ENCODE measurements at regions not wholly inside any gene's neighbourhood (a gene's known extent, or its start where the extent isn't known, plus 50 kb on each side); places are given as distances from the start of the nearest gene placed in this dataset.

DNA sequence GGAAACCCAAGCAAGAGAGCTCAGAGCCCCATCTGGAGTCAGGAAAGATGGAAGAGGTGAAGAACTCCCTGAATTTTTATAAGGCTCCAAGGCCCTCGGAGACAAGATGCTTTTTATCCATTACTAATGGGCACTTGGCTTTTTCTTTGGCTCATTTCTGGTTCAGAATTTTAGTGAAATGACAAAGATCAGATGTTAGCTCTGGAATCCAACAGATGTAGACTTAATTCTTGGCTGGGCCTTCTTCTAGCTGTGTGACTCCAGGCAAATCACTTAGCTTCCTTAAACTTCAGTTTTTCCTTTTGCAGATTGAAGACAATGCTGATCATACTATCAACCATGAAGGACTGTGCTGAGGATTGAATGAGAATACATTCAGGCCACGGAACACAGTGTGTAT is 85.2 kb downstream of the HRH4 start:
- Mint-ChIP-seq H3K36me3 (ENCODE audit: insufficient read depth) (no peaks in the 10 kb centered on the region), H3K9me3 (no peaks in the 10 kb centered on the region), H3K4me1 (ENCODE audit: low read depth in 2 of 2) (no peaks in the 10 kb centered on the region), H3K27me3 (peaks cover 0 to 9% of the 10 kb centered on the region in 2 donors), H3K4me3 (no peak overlapping the region), H3K27ac (no peak overlapping the region)
- no peak for DNase-seq
- ATAC-seq (replicated peaks) = no peak

DNA sequence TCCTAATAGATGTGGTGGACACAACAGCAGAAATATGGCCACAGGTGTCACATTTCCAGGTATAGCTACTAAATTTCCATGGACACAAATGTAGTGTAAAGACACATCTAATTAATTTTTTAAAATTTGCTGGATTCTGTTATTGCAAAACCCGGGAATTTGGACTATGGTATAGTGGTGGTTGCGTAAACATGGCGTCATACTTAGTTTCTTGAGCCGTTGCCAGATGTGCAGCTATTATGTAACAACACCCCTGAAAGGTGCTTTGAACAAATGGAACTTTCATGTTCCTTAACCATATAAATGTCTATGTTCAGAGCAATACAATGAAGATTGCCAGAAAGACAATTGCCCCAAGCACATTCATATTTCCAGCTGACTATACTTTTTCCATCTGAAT is 85.9 kb downstream of the HRH4 start:
- no peak overlapping the region for H3K27ac Mint-ChIP-seq
- H3K36me3 Mint-ChIP-seq (ENCODE audit: insufficient read depth) = no peaks in the 10 kb centered on the region
- peaks cover 0 to 9% of the 10 kb centered on the region in 2 donors for H3K27me3 Mint-ChIP-seq
- no peak overlapping the region for H3K4me3 Mint-ChIP-seq
- no peaks in the 10 kb centered on the region for H3K9me3 Mint-ChIP-seq
- no peak for ATAC-seq (replicated peaks)
- no peak for DNase-seq
- H3K4me1 Mint-ChIP-seq (ENCODE audit: low read depth in 2 of 2) = no peaks in the 10 kb centered on the region

DNA sequence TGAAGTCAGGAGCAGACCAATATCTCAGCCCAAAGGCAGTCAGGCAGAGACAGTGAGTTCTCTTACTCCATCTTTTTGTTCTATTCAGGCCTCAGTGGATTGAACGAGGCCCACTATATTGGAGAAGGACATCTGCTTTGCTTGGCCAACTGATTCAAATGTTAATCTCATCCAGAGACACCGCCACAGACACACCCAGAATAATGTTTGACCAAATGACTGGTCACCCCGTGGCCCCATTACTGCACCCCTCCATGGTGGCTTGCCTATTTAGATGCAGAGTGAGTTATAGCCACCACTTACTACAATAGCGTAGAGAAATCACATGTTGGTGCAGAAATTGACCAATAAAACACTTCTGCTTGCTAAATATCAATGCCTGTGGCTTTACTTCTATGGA is 88.1 kb downstream of the HRH4 start:
- Mint-ChIP-seq H3K36me3 (ENCODE audit: insufficient read depth) (no peaks in the 10 kb centered on the region), H3K27ac (no peak overlapping the region), H3K4me3 (no peak overlapping the region), H3K9me3 (no peaks in the 10 kb centered on the region), H3K27me3 (peaks cover 0 to 9% of the 10 kb centered on the region in 2 donors), H3K4me1 (ENCODE audit: low read depth in 2 of 2) (no peaks in the 10 kb centered on the region)
- DNase-seq (no peak), ATAC-seq (replicated peaks) (no peak)

DNA sequence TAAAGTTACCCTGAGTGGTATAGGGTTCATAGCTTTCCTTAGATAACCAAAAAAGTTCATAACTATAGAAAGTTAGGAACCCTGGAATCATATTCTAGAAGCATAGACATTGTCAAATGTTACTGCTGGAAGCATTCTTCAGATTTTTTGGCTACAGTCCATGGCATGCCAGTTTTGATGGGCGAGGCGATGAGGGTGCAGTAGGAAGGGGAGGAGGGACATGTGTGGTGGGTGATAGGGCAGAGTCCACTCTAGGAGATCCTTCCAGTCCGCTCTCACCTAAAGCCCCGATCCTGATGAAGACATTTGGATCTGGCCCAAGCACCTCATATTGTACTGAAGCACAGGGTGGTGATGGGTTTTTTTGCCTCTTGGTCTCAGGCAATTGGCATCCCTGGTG is 91.8 kb downstream of the HRH4 start:
- Mint-ChIP-seq H3K27ac (no peak overlapping the region), H3K27me3 (peaks cover 0 to 9% of the 10 kb centered on the region in 2 donors), H3K4me1 (ENCODE audit: low read depth in 2 of 2) (no peaks in the 10 kb centered on the region), H3K4me3 (no peak overlapping the region), H3K9me3 (no peaks in the 10 kb centered on the region), H3K36me3 (ENCODE audit: insufficient read depth) (no peaks in the 10 kb centered on the region)
- no peak for ATAC-seq (replicated peaks)
- no peak for DNase-seq

DNA sequence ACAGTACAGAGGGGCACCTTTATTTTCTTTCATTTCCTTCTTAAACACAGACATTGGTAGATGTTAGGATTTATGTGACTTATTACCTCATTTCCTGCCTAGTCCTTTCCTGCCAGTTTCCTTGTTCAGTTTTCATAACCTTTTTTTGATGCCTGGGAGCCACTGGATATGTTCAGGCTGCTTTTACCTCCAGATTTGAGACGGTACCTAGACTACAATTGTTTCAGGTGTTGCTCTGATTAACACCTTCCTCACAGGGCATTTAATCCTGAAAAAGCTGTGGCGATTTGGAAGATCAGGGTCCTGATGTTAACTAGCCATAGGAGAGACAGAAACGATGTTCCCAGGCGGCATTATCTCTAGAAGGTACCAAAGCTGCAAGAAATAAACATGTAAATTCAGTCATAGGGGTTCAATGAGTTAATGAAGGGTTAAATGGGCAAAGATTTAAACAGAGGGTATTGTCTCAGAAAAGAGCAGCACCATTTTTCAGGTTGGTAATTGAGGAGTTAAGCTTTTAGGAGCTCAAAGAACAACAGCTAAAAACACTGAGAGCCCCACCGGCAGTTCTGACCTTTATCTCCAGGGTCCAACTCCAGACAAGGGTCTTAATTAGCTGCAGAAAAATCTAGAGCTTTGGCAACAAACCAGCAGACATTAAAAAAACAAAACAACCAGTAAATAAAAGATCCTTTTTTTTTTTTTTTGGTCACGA is 93.3 kb downstream of the HRH4 start:
- DNase-seq = no peak
- no peak overlapping the region for H3K27ac Mint-ChIP-seq
- no peaks in the 10 kb centered on the region for H3K4me1 Mint-ChIP-seq (ENCODE audit: low read depth in 2 of 2)
- H3K9me3 Mint-ChIP-seq = no peaks in the 10 kb centered on the region
- H3K4me3 Mint-ChIP-seq = no peak overlapping the region
- H3K27me3 Mint-ChIP-seq = peaks cover 13 to 20% of the 10 kb centered on the region in 2 donors
- ATAC-seq (replicated peaks) = no peak
- no peaks in the 10 kb centered on the region for H3K36me3 Mint-ChIP-seq (ENCODE audit: insufficient read depth)

DNA sequence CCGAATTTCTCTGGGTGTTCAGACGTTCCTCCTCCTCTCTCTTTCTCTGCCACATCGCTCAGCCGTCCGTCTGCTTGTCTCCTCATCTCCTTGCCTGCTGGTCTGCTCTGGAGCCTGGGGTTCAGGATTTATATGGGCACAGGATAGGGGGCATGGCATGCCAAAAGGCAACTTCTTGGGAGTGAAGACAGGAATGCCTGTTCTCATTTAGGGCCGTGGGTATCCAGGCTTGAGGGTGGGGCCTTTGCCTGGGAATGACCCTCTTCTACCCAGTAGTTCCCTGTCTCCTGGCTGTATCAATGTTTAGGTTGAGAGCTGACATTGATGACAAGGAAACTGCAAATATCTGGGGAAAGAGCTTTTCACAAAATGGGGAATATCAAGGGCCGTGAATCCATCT is 98.0 kb downstream of the HRH4 start:
- DNase-seq (no peak), ATAC-seq (replicated peaks) (no peak)
- Mint-ChIP-seq H3K27me3 (peaks cover 24 to 37% of the 10 kb centered on the region in 2 donors), H3K4me1 (ENCODE audit: low read depth in 2 of 2) (no peaks in the 10 kb centered on the region), H3K27ac (no peak overlapping the region), H3K9me3 (no peaks in the 10 kb centered on the region), H3K4me3 (no peak overlapping the region), H3K36me3 (ENCODE audit: insufficient read depth) (no peaks in the 10 kb centered on the region)

DNA sequence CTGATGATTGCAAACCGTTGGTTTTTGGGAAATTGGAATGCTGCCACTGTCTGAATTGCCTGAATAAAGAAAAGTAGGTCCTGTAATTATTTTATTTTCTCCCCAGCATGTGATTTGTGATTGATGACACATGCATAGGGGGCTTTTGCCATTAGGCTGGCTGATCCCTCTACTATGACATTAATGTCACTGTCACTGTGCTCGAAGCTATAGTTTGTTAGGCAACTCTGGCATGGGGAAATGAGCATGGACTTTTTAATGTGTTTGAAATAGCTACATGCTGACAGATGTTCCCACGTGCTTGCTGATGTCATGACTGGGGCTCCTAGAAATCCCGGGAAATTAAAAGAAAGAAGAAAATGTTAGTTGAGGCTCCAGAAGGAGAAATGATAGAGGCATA is 99.1 kb downstream of the HRH4 start:
- Mint-ChIP-seq H3K36me3 (ENCODE audit: insufficient read depth) (no peaks in the 10 kb centered on the region), H3K9me3 (no peaks in the 10 kb centered on the region), H3K27ac (no peak overlapping the region), H3K4me3 (no peak overlapping the region), H3K4me1 (ENCODE audit: low read depth in 2 of 2) (no peaks in the 10 kb centered on the region), H3K27me3 (peaks cover 24 to 37% of the 10 kb centered on the region in 2 donors)
- ATAC-seq (replicated peaks) (no peak), DNase-seq (no peak)

DNA sequence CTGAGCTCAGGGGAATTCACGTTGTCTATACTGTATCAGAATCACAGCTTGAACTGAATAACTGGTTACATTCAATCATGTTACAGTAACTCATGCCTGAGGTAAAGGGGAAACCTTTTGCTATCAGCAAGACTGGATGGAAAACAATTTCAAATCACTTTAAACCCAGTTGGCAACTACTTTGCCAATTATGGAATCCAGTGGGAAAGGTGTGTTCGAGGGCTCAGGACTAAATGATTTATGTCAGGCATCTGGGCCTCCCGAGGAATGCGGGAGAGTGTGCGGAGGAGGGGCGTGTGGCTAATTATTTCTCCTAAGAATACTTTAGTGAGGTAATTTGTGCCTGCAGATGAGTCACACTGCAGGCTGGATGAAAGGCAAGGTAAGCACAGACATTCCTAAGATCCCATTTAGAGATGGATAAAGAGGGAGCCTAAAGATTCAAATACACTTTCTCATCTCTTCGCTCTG is 100.1 kb downstream of the HRH4 start:
- ATAC-seq (replicated peaks) = no peak
- Mint-ChIP-seq H3K27ac (no peak overlapping the region), H3K36me3 (ENCODE audit: insufficient read depth) (no peaks in the 10 kb centered on the region), H3K4me1 (ENCODE audit: low read depth in 2 of 2) (no peaks in the 10 kb centered on the region), H3K9me3 (no peaks in the 10 kb centered on the region), H3K27me3 (peaks cover 24 to 37% of the 10 kb centered on the region in 2 donors), H3K4me3 (no peak overlapping the region)
- no peak for DNase-seq

DNA sequence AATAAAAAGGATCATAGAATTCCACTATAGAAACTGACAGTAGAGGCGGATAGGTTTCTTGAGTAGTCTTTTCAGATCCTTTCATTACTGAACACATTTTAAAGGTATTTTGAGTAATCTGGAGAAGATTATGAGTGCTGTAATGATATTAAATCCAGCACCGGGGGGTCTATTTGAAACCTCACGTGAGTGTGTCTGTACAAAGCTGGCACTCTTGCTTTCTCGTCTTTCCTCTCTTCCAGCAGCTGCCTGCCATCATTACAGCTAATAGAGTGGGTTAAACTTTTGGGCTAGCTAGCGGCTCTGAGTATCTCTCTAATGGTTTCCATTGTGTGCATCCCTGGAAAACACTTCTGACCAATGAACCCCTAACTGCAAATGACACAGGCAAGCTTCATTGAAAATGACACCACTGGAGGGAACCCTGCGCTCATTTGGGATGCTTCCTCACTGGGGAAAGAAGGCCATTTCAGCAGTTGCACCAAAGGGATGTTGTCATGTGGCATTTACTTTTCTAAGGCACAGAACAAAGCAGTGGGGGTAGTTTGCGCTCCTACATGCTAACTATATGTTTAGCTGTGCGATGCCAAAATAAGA is 101.0 kb downstream of the HRH4 start:
- H3K27me3 Mint-ChIP-seq = peaks cover 24 to 32% of the 10 kb centered on the region in 2 donors
- no peaks in the 10 kb centered on the region for H3K9me3 Mint-ChIP-seq
- DNase-seq (no peak), ATAC-seq (replicated peaks) (no peak)
- no peak overlapping the region for H3K4me3 Mint-ChIP-seq
- H3K4me1 Mint-ChIP-seq (ENCODE audit: low read depth in 2 of 2) = no peaks in the 10 kb centered on the region
- H3K27ac Mint-ChIP-seq = no peak overlapping the region
- no peaks in the 10 kb centered on the region for H3K36me3 Mint-ChIP-seq (ENCODE audit: insufficient read depth)

DNA sequence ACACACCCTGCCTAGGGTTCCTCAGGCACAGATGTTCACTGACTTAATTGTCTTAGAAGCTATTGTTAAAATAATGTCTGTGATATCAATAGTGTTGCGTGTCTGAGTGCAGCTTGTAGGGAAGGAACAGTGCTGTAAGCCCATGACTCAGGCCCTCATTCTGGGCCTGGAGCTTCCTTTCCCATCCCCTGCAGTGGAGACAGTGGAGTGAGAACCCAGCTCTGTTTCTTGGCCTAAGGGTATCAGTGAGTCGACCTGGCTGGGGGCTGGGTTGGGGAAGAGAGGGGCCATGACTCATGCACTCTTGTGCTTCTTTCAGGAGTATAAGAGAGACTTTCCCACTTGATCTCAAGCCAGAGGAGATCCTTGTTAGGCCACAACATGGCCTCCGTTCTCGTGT is 106.8 kb downstream of the HRH4 start:
- Mint-ChIP-seq H3K4me1 (ENCODE audit: low read depth in 2 of 2) (no peaks in the 10 kb centered on the region), H3K27me3 (no peaks in the 10 kb centered on the region), H3K27ac (no peak overlapping the region), H3K36me3 (ENCODE audit: insufficient read depth) (no peaks in the 10 kb centered on the region), H3K4me3 (no peak overlapping the region), H3K9me3 (no peaks in the 10 kb centered on the region)
- ATAC-seq (replicated peaks) (no peak), DNase-seq (no peak)

DNA sequence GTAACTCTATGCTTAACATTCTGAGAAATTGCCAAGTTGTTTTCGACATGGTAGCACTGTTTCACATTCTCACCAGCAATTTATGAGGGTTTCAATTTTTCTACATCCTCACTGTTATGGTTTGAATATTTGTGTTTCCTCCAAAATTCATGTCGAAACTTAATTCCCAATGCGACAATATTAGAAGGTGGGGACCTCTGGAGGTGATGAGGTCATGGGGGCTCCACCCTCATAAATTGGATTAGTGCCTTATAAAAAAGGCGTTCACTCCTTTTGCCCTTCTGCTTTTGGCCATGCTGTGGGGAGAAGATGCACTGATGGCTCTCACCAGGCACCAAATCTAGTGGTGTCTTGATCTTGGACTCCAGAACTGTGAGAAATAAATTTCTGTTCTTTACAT is 110.3 kb downstream of the HRH4 start:
- Mint-ChIP-seq H3K27ac (no peak overlapping the region), H3K36me3 (ENCODE audit: insufficient read depth) (no peaks in the 10 kb centered on the region), H3K27me3 (no peaks in the 10 kb centered on the region), H3K4me3 (no peak overlapping the region), H3K9me3 (no peaks in the 10 kb centered on the region), H3K4me1 (ENCODE audit: low read depth in 2 of 2) (no peaks in the 10 kb centered on the region)
- ATAC-seq (replicated peaks) (no peak), DNase-seq (no peak)

DNA sequence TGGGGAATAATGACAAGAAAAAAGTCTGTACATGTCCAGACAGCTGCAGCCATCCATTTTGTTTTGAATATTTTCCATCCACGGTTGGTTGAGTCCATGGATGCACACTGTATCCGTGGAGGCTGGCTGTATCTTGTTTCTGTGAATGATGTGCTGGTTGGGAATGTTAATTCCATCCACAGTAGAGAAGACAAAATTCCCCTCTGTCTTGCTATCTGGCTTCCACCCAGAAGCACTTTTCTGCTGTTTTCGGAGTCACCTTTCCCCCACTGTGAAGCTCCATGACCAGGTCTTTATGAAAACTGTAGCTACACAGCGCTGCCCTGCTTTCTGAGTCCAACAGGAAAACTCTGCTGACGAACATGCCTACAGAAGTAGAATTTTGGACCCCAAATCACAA is 122.3 kb downstream of the HRH4 start:
- Mint-ChIP-seq H3K9me3 (no peaks in the 10 kb centered on the region), H3K4me1 (ENCODE audit: low read depth in 2 of 2) (no peaks in the 10 kb centered on the region), H3K27me3 (peaks cover 36 to 56% of the 10 kb centered on the region in 2 donors), H3K36me3 (ENCODE audit: insufficient read depth) (no peaks in the 10 kb centered on the region), H3K27ac (no peak overlapping the region), H3K4me3 (no peak overlapping the region)
- DNase-seq (no peak), ATAC-seq (replicated peaks) (no peak)

DNA sequence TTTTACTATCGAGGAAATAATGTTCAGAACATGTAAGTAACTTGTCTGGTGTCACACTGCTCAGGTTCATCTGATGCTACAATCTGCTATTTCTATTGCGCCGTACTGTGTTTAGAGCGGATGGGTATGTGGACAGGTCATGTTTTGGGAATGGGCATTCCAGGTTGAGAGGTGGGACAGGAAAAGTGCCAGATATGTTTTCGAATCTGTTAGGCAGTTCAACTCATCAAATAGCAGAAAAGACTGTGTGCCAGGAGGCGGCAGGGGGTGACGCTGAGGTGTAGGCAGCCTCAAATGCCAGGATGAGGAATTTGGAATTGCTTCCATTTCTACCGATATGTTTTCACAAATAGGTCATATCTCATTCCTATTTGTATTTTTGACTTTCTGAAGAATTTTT is 123.8 kb downstream of the HRH4 start:
- no peak overlapping the region for H3K4me3 Mint-ChIP-seq
- no peaks in the 10 kb centered on the region for H3K9me3 Mint-ChIP-seq
- no peaks in the 10 kb centered on the region for H3K4me1 Mint-ChIP-seq (ENCODE audit: low read depth in 2 of 2)
- H3K36me3 Mint-ChIP-seq (ENCODE audit: insufficient read depth) = no peaks in the 10 kb centered on the region
- ATAC-seq (replicated peaks) (no peak), DNase-seq (no peak)
- no peak overlapping the region for H3K27ac Mint-ChIP-seq
- H3K27me3 Mint-ChIP-seq = peaks cover 36 to 51% of the 10 kb centered on the region in 2 donors

DNA sequence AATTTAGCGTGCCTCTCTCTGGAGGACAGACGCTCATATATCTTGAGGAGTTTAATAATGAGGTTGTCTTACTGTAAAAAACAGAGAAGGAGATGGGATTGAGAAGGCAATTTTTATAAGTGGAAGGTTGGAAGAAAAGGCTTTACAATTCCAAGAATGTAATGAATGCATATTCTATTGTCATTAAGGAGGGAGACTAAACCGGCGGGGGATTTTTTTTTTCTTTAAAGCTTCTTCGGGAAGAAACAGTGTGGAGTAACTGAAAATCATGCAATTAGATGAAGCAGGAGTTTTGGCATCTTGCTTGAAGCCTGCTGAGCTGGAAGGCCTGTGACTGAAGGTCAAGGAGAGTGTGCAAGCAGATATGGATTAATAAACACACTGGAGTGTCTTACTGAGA is 124.4 kb downstream of the HRH4 start:
- Mint-ChIP-seq H3K4me1 (ENCODE audit: low read depth in 2 of 2) (no peaks in the 10 kb centered on the region), H3K4me3 (no peak overlapping the region), H3K36me3 (ENCODE audit: insufficient read depth) (no peaks in the 10 kb centered on the region), H3K9me3 (no peaks in the 10 kb centered on the region), H3K27ac (no peak overlapping the region), H3K27me3 (peaks cover 35 to 51% of the 10 kb centered on the region in 2 donors)
- ATAC-seq (replicated peaks) (no peak), DNase-seq (no peak)
